ENCODE measurements at regions not wholly inside any gene's neighbourhood (a gene's known extent, or its start where the extent isn't known, plus 50 kb on each side); places are given as distances from the start of the nearest gene placed in this dataset.
"Not testable (repeated sequence)": the region's sequence is repeated elsewhere in the genome, so short reads cannot be mapped to it uniquely, and the experiment has no call there.

DNA sequence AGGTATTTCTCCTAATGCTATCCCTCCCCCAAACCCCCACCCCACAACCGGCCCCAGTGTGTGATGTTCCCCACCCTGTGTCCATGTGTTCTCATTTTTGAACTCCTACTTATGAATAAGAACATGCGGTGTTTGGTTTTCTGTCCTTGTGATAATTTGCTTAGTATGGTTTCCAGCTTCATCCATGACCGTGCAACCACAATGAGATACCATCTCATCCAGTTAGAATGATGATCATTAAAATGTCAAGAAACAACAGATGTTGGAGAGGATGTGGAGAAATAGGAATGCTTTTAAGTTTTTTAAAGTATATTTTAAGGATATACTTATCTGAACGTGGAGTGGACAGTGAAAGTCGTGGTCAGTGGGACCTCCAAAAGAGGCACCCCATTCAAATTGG lies 745.0 kb upstream of the AMELY start:
- DNase-seq (ENCODE audit: low spot score) = no peak

GRCh38 chrY:7654985-7655384 lies 743.4 kb upstream of the AMELY start:
- no peak for DNase-seq (ENCODE audit: low spot score)

DNA sequence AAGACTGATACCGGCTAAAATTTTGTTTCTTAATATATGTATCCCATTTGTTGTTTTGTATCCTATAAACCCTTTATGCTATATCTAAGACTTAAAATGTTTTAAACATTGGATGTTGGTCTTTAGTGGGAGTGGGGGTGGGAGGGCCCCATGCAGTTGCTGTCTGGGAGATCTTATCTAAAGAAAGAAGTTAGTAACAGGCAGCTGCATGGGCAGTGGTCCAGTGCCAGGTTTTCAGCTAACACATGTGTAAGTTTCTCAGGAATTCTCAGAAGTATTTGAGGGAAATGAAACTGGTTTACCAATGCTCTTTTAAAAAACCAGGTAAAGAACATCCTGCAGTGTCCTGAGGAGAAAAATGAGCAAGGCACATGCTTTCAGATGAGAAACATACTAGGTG lies 738.3 kb upstream of the AMELY start:
- not testable (repeated sequence) for DNase-seq (ENCODE audit: low spot score)

Data from GM03348 (cell line).